ENCODE measurements at regions not wholly inside any gene's neighbourhood (a gene's known extent, or its start where the extent isn't known, plus 50 kb on each side); places are given as distances from the start of the nearest gene placed in this dataset.
A peak's percentile ranks its signal among the peaks of the same experiment; 100 is the strongest.

DNA sequence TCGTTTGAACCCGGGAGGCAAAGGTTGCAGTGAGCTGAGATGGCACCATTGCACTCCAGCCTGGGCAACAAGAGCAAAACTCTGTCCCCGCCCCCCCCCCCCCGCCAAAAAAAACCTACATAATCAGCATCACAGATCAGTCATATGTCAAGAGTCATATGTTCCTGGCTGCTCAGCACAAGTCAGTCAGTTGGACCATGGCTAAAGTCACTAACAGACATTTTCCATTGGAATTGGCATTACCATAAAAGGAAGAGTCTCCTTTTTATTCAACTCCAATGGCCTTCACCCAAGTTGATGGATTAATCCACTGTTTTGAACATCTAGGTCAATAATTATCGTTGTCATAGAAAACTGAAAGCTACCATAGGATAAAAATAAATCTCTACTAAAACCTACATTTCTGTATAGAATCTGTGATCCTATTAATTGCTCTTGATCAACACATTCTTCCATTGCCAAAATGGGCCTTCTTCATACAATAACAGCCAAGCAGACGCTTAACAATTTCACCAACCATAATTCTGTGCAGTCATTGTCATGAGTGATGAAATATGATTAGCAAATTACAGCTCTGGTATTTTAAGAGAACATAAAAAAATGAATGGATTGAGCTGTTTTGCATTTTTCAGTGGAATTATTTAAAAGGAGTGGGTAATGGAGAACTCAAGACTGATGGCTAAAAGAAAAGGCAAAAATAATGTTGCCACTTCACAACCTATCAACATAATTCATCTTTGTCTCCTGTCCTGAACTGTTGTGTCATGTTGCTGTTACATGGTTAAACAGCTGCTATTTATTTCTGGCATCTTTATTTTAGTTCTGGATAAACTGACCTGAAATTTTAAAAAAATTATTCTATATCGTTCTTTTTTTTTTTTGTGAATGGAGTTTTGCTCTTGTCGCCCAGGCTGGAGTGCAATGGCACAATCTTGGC is 555.5 kb upstream of the JARID2 start:
- DNase-seq (ENCODE audit: low read depth in 1 of 2, low spot score in 1 of 2): no peak

DNA sequence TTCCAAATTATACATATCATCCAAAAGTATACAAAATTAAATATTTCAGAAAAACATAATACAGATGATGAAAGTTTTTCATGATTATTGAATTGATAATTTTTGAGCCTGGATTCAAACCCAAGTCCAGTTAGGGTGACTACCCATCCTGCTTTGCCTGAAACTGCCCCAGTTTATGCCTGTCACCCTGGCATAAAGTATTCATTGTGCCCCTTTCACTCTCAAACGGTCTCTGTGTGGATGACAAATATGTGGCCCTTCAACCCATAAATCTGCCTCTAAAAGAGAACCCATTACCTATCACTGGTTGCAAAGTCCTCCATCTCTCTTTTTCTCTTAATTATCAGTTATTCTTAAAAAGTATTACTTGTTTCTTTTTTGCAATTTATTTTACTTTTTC is 553.7 kb upstream of the JARID2 start:
- no peak for DNase-seq (ENCODE audit: low read depth in 1 of 2, low spot score in 1 of 2)

DNA sequence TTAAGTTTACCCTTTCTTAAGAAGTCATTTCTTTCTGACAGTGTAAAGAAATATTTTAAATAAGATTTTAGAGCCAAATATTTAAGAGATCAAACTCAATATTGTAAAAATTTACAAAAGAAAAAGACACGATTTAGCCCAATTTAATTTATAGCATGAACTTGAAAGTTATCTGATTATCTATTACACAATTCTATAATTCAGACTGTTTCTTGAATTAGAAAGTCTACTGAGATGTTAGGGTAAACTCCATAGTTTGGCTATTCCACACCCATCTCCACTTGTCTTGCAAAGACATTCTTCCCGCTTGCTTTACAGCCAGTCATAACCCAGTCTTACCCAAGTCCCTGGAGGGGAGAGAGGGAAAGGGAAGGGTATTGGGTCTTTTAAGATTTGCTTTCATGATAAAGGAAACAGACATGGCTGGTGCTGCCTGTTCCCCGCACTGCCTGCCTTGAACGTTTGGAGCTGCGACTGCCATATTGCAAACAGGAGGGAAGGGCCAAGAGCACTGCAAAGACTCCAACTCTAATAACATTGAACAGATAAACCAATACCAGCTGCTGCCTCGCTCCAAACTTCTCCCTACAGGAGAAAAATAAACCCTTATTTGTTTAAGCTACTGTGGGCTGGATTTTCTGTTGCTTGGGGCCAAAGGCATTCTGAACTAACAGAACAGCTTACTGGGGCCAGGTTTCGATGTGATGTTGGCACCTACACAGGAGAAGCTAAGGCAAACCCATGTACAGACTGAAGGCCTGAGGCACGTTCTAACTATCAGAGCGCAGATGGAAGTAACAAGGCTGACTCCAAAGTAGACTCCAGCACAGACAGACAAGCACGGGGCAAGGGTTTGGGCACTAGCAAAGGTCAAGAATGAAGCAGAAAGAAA is 552.3 kb upstream of the JARID2 start:
- no peak for DNase-seq (ENCODE audit: low read depth in 1 of 2, low spot score in 1 of 2)

DNA sequence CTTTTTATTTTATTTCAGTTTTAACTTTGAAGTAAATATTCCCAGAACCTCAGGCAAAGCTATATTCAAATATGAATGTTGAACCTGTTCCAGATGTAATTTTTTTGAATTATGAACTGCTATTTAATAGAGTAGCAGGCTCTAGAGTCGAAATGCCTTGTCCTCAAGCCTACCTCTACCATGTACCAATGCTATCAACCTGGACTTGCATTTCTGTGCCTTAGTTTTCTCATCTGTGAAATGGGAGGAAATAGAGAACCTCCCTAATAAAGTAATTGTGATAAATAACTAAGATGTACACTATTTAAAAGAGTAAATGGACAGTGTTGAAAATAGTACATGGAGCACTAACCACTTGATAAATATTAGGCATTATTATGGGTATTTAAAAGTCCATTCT is 551.6 kb upstream of the JARID2 start:
- no peak for DNase-seq (ENCODE audit: low read depth in 1 of 2, low spot score in 1 of 2)

DNA sequence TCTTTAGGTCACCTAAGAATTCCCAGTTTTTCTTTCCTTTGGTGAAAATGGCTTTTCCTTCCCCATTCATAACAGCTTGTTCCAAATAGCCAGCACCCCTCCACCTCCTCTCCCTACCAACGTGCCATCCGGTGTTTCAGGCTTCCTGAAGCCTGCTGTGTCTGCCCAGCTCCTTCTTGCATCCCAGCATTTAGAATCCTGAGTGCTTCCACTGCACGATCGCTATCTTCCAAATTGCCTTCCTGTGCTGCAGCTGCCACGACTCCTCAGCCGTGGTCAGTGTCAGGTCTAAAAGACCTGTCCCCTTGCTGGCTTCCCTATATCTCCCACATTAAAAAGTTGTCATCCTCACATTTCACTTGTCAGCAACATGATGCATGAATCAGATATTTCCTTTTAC is 550.3 kb upstream of the JARID2 start:
- DNase-seq (ENCODE audit: low read depth in 1 of 2, low spot score in 1 of 2): no peak

DNA sequence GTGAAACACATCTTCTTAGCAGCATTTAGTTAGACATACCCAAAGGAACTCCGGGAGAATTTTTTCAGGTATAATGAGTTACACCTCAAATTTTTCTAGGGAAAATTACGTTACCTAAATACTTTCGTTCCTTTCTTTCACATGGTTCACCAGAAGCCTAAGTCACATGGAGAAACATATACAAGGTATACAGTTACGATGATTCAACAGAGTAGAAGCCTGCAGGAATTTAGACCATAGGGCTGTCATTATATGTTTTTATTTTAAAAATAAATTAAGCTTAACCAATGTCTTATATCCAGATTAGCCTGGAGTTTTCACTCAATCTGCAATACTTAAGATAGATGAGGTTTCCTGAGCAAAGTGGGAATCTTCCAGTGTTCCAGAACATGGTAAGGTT is 549.5 kb upstream of the JARID2 start:
- no peak for DNase-seq (ENCODE audit: low read depth in 1 of 2, low spot score in 1 of 2)

DNA sequence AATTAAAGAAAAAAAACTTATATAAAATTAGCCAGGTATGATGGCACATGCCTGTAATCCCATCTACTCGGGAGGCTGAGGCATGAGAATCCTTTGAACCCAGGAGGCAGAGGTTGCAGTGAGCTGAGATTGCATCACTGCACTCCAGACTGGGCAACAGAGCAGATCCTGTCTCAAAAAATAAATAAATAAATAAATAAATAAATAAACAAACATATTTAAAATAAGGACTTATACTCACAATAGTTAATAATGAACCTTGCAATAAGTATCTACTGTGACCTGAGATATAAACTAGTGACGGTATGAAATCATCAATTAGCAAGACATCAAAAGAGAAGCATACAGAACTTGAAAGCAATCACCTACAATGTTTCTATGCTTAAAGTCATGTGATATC is 548.4 kb upstream of the JARID2 start:
- DNase-seq (ENCODE audit: low read depth in 1 of 2, low spot score in 1 of 2): no peak

DNA sequence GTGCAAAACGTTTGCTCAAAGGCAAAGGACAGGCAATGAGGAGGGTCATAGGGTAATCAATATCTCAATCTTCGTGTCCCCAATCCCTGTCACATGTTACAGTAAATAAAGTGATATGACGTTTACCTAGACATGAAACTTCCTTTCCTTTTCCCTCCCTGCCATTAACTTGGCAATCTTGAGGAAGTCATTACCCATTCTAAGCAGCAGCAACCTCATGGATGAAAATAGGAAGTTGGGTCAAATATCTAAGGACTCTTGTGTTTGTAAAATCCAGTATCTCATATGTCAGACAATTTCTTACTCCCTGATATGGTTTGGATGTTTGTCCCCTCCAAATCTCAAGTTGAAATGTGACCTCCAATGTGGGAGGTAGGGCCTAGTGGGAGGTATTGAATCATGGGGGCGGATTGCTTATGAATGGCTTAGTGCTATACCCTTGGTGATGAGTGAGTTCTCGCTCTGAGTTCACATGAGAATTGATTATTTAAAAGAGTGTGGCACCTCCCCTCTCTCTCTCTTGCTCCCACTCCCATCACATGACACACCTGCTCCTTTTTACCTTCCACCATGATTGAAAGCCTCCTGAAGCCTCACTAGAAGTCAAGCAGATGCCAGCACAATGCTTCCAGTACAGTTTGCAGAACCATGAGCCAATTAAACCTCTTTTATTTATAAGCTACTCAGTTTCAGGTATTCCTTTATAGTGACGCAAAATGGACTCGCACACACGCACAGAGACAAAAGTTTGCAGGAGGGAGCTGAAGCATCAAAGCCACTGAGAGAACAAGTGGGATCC is 545.9 kb upstream of the JARID2 start:
- DNase-seq (ENCODE audit: low read depth in 1 of 2, low spot score in 1 of 2): no peak

DNA sequence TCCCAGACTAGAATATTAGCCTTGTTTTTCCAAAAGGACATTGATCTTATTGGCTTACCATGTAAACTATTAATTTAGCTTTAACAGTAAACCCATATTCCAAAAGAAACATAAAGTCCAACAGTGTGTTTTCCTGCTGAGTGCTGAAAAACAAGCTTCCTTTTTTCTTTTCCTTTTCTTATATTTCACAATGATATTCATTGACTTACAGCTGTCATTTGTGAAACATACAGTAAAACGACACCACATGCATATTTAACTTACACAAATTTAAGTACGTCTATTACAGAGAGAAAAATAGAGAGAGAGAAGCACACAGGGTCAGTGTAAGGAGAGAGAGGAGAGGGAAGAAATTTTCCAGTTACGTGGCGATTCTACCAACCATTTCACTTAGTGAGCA is 543.9 kb upstream of the JARID2 start:
- DNase-seq (ENCODE audit: low read depth in 1 of 2, low spot score in 1 of 2): no peak

DNA sequence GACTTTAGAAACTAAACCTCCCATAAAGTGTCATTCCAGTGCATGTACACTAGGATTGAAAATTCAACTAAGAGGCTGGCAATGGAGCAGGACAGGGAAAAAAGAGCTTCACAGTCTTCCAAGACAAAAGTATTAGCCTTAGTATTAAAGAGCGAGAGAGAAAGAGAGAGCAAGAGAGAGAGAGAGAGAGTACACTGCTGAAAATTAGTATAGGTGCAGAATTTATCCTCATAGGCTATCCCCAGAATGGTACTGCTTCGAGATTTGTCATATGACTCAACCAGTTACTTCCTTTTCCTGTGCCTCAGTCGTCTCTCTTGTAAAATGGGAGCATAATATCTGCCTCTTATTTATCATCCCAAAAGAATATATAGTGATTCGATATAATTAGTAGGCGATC is 543.2 kb upstream of the JARID2 start:
- no peak for DNase-seq (ENCODE audit: low read depth in 1 of 2, low spot score in 1 of 2)

DNA sequence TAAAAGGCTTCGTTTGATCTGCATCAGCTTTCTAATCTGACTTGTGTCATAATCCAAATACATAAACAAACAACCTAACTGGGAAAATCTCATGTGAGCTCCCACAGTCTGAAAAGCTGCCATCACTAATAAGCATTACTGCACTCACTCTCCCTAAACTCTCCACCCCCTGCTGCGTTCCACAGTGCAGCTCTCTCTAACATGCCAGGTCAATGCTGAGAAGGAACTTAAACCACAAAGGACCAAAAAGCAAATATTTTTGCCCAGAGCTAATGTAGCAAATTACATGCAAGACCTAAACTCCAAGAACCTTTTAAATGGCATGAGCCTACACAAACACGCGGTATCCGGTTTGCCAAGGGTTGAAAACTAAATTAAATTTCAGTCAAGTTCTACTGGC is 542.3 kb upstream of the JARID2 start:
- no peak for DNase-seq (ENCODE audit: low read depth in 1 of 2, low spot score in 1 of 2)

DNA sequence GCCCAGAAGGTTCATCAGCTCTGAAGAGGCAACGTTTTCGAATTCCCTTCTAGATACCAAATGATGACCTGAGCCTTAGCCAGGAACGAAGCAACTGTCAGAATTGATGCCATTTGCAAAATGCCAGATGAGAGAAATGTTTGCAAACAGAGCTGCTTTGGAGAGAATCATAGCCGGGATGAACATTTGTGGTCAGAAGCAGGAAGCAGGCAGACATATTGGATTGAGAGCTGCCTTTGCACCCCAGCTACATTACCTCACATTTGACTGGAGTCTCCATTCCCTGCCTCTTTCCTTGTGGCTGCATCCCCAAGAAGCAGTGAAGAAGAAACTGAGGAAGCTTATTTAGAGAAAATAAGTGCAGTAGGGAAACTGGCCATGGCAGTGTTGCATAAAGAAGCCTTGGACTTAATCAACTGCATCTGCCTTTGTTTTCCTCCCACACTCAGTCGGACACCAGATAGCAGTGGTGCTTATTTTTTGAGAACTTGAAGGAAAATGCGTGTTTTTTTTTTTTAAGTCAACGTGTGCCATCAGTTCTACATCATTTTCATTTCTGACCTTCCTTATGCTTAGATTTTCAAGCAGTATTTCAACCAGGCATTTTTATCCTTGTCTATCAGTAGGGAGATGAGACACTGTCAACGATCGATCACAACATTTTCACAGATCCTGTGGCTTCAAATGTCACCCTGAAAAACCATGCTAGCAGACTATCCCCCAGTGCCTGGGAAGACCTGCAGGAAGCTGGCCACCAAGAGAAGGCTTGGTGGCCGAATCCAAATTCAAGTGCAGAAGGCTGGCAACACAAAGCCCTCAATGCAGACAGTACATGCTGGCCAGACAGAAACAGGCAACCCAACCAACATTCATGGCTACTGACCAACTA is 541.2 kb upstream of the JARID2 start:
- DNase-seq (ENCODE audit: low read depth in 1 of 2, low spot score in 1 of 2): no peak

DNA sequence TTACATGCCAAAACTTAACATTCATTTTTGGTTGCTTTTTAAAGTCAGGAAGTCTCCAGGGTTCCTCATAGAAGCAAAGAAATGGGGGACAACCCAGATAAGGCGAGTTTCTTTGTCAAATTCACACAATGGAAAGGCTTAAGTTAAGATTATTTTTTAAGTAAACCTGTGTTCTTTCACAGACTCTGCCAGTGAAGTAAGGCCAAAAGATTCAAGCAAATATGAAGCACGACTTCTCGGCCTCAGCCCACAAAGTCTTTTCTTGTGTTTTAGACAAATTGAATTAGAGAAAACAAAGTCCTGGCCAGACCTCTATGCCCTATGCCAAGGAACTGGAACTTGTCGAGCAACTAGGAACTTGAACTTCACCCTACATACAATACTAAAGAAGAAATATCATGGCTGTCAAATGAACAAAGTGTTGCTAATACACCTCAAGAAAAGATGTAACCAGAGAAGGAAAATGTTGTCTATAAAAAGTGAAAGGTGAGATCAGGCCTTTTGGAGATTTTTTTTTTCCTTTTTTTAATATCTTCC is 540.0 kb upstream of the JARID2 start:
- DNase-seq (ENCODE audit: low read depth in 1 of 2, low spot score in 1 of 2): no peak

DNA sequence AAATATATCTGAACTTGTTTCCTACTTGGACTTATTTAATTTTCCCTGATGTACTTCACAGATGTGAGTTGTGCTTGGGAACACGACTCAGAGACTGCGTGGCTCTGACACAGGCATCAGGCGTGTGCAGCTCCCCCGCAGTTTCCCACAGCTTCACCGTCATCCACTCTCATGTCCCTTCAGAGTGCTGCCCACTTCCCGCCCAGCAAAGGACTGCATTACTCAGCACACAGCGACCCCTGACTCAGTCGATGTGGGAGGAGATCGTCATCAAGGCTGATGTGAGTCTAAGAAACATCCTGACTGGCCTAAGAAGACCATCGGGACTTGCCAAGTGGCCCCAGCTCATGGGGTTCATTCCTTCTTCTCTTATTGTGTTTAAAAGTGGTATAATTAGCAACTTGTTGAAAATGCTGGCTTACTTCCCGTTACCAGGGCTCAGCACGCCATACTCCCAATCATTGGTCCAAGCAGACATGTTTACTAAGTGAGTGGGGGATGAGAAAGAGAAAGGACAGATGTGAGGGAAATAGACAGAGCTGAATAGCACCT is 539.4 kb upstream of the JARID2 start:
- peak in 1 of 2 donors; percentile 46 for DNase-seq (ENCODE audit: low read depth in 1 of 2, low spot score in 1 of 2)

DNA sequence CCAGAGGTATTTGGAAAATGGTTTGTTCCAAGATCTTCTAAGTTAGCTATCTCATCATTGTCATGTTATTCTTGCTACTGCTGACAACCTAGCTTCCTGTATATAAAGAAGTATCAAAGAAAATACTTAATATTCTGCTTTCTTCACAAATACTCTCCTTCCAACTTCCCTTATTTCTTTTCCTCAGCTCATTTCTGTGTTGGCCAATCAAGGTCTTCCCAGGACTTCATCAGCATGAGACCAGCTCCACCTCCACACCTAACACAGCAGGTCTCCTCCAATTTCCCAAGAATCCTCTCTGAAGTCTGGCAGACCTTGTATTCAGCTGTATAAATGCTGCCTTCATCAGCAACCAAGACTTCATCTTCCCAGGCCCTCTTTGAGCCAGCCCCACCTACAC is 538.6 kb upstream of the JARID2 start:
- no peak for DNase-seq (ENCODE audit: low read depth in 1 of 2, low spot score in 1 of 2)

DNA sequence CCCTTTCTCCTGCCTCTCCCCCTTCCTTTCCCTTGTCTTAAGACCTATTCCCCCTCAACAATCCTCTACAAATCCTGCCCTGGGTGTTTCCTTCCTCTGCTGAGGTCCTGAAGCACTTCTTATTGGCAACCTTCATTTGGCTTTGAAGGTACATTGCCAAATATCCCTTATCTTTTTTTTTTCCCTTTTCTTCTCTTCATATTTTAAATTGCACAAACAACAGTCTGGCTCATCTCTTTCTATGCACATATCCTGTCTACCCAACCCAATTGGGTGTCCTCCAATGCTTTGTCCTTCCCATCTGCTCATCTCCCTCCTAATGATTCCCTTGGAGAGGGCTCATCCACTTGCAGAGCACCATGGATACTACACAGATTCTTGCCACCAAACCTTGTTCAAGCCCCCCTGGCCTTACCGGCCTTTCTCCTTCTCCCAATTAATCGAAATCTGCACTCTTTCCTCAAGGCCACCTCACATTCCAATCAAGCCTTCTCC is 537.9 kb upstream of the JARID2 start:
- no peak for DNase-seq (ENCODE audit: low read depth in 1 of 2, low spot score in 1 of 2)

DNA sequence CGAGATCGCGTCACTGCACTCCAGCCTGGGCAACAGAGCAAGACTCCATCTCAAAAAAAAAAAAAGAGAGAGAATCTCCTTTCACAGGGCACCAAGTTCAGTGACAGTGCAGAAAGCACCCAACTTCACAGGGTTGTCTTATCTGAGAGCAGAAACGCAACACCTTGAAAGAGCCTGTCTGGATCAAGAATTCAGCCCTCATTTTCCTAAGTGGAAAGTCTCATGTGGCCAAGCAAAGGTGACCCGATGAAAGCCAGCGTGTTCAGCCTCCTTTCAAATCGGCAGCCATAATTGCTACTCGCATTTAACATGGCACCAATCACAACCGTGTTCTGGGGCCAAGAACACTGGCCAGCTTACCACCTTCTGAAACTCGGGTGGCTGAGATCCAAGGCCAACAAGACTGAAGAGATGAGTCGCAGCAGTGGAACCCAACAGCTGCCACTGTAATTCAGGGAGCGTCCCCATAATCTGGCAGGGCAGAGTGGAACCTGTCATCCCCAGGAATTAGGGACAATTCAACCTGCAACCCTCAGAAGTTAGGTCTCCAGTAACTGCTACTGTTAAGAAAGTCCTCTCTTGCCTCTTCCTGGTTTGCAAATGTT is 536.7 kb upstream of the JARID2 start:
- no peak for DNase-seq (ENCODE audit: low read depth in 1 of 2, low spot score in 1 of 2)

DNA sequence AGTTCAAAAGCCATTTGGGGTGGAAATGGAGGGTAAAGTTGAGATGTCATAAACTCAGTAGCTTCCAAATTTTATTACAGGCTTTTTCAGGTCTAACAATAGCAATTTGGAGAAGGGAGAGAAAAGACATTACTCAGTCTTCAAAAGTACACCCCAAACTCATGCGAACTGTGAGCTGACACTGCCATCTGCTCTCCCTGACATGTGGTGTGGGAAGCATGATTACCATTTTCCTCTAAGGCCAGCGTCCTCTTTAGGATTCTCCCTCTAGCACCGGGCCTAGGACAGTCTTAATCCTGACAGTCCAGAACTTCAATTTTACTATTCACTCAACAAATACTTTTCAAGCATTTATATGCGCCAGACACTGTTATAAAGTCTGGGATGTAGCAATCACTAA is 536.0 kb upstream of the JARID2 start:
- no peak for DNase-seq (ENCODE audit: low read depth in 1 of 2, low spot score in 1 of 2)

DNA sequence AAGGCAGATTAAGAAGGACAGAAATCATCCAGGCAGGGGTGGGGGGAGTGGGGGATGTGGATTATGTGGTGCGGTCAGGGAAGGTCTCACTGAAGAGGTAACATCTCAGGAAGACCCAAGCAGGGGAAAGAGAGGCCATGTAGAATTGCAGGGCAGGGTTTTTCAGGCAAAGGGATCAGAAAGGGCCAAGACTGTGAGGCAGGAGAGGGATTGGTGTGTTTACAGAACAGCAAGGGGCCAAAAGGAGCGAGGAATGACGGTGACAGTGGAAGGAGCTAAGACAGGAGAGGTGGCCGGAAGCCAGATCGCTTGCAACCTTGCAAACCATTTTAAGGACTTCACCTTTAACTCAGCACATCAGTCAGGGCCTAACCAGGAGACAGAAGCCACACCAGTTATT is 535.4 kb upstream of the JARID2 start:
- no peak for DNase-seq (ENCODE audit: low read depth in 1 of 2, low spot score in 1 of 2)
